ENCODE measurements at regions not wholly inside any gene's neighbourhood (a gene's known extent, or its start where the extent isn't known, plus 50 kb on each side); places are given as distances from the start of the nearest gene placed in this dataset.
"Not testable (repeated sequence)": the region's sequence is repeated elsewhere in the genome, so short reads cannot be mapped to it uniquely, and the experiment has no call there.

DNA sequence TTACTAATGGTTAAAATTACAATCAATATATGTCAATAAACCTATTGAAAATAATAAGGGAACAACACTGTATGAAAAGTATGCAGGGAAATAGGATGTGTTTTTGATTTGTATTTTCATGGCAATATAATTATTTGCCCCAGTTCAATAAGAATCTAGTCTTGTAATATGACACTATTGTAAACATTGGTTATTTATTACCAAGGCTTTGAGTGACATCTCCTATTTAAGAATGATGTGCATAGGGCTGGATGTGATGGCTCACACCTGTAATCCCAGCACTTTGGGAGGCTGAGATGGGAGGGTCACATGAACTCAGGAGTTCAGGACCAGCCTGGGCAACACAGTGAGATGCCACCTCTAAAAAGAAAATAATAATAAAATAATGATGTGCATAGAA, 78.6 kb upstream of the DTNBP1 start:
- DNase-seq = no peak

DNA sequence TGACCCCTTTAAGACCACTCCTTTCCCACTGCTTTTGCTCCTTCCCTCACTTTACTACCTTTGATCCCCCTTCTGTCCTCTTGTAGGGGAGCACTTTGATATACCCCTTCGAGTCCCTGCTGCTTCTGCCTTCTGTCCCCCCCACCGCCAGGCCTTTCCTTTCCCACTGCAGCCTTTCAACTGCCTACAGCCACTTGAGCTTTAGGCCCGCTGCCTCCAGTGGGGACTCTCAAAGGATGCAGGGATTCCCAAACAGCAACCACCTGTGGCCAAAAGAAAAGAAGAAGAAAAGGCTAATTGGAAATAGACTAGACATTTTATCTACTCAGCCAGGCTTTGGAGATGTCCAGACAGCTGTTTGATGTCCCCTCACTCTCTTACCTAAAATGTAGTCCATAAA, 77.0 kb upstream of the DTNBP1 start:
- no peak for DNase-seq

DNA sequence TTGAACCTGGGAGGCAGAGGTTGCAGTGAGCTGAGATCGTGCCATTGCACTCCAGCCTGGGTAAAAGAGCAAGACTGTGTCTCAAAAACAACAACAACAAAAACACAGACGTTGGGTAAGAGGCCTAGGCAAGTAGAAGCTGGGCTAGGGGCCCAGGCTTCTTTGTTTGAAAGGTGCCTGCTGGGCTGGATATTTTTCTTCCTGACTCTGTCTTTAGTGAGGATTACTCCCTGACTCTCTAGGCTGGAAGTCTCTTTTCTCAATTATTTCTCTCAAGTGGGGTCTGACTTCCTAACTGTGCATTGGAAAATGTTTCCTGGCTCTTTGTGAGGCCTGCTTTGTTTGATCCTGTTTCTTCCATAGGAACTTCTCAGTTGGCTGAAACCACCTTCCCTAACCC, 76.5 kb upstream of the DTNBP1 start:
- no peak for DNase-seq

DNA sequence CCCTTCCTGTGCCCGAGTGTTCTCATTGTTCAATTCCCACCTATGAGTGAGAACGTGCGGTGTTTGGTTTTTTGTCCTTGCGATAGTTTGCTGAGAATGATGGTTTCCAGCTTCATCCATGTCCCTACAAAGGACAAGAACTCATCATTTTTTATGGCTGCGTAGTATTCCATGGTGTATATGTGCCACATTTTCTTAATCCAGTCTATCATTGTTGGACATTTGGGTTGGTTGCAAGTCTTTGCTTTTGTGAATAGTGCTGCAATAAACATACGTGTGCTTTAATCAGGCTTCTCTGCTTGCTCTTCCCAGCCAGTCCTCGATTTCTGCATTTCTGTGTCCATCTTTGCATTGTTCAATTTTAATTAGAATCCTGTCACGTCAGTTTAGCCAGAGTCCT, 75.4 kb upstream of the DTNBP1 start:
- DNase-seq = not testable (repeated sequence)

DNA sequence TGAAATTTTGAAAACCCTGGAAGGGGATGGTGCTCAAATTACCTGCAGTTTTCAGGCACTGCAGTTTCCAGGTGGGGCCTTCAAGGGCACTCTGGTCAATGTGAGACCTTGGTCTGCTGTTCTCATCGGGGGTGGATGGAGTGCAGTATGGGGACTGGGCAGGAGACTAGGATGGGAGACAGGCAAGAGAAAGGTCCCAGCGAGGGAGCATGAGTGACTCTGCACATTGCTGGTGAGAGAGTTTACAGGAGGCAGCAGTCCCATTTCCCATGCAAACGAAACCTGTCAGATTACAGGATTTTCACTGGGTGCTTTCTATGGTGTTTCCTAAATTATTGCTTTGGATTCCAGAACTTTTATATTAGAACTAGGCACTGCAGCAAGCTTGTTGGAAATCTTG, 73.5 kb upstream of the DTNBP1 start:
- DNase-seq = no peak

DNA sequence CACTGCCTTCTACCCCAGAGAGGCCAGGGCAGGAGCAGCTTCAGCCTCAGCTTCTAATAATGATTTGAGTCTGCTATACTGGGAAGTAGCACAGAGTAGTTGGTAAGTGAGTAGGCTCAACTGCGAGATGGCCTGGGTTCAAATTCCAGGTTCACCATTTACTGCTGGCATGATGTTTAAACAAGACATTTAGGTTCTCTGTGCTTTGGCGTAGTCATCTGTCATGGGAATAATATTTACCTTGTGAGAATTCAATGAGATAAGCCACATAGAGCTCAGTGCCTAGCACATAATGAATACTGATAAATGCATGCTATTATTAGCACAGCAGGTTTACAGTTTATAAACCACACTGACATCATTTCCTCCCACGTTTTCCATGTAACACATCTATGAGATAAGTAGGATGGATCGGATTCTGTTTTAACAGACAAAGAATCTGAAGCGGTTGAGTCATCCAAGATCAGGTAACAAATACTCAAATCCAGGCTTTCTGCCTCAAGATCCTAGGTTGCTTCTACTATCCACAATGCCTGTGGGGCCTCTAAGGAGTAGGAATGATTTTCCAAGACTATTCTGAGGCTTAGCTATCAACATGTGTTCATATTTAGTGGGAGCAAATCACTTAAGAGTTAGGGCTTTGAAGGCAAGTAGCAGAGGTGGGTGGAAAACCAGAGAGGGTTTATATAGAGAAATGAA, 72.9 kb upstream of the DTNBP1 start:
- peak in 1 of 58 donors; percentile 8 for DNase-seq

DNA sequence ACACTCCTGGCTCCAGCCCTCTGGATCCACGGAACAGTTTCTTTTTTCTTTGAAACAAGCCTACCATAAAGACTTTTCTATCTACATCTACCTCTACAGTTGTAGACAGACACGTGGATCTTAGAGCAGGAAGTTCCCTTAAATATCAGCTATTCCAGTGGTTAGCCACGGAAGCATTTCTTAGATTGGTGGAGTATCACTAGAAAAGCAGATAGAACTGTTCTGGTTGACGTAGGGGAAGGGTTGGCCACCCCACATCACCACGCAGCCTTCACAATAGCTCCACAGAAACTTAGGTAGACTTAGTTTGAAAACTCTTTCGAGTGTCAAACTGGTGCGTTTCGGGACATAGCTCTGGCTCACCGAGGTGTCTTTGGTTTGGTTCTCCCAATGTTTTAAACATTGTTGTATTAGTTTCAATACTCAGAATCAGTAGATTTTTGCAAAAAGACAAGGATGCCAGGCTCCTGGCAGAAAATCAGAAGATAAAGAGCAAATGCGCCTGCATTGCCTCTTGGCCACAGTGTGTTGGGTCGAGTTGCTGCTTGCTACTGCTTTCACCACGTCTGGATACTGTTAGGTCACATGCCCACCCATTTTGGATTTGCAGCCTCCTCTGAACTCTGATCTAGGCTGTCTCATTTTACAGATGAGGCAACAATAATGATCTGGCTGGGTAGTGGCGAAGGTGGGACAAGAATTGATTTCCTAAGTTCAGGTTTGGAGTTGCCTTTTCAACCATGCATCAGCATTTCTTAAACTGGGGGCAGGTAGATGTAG, 71.5 kb upstream of the DTNBP1 start:
- DNase-seq = no peak

DNA sequence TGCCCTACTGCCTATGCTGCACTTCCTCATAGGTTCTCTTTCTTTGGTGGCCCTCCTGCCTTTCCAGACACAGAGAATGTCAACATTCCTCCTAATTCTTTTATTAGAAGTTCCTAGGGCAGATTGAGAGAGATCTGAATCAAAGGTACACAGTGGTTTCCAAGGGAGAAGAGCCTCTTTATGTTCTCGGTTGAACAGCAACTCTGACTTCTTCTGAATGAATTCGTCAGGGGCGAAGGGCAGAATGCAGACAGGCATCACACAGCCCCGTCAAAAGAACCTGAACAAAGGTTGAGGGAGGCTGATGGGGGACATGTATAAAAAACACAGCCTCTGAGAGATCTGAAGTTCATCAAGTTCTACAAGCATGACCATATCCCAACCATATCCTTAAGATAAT, 68.1 kb upstream of the DTNBP1 start:
- no peak for DNase-seq

DNA sequence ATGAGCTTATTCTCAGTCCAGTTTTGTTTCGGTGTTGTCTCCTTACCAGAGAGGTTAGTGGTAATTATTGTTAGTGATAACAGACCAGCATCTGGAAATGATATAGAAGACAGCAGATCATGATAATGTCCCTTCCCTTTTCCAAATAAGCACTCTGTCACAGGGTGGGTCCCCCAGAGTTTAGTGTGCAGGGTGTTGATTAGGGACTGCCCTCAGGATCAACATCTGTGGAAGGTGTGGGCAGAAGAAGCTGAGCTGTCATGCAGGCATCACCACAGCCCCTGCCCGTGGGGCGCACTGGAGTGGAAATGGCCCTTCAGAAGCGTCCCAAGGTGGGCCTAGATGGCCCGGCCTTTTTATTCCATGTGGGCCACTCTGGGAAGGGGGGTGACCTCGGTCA, 67.6 kb upstream of the DTNBP1 start:
- no peak for DNase-seq

DNA sequence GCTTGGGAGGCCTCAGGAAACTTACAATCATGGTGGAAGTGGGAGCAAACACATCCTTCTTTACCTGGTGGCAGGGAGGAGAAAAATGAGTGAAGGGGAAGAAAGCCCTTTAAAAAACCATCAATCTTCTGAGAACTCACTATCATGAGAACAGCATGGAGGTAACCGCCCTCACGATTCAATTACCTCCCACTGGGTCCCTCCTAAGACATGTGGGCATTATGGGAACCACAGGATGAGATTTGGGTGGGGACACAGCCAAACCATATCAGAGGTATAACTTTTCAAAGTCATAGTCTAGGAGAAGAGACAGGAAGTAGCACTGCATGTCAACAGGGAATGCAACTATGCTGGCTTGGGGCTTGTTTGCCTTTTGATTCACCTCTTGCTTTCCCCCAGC, 59.9 kb upstream of the DTNBP1 start:
- DNase-seq = no peak

DNA sequence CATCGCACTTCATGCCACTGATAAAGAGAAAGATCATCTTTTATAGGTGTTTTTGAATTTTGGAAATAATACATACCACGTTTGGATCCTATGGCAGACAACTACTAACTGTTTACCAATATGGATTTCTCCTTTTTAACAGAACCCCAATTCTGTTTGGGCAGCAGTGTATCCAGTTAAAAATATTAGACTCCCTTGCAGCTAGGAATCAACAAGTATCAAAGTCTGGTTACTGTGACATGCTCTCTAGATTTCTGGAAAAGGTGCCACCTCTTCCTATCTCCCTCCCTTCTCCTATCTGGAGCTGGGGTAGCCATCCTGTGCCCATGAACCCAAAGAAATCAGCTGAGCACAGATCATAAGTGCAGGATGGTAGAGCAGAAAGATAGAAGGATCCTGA, 54.1 kb upstream of the DTNBP1 start:
- no peak for DNase-seq

DNA sequence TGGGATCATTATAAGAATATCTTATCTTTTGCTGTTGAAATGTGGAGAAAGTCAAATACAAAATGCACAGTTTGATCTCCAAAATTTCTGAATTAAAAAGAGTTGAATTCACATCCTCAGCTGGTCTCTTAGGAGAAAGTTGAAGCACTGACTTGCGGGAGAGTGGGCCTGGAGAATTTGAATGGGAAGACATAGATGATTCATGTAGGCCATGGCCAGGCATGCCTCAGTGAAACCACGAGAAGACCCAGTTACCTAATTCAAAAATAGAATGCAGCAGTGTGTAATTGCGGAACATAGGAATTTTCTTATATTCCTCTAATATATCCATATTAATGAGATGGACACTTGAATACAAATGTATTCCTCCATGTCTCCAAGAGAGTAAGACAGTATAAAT, 53.0 kb upstream of the DTNBP1 start:
- no peak for DNase-seq

DNA sequence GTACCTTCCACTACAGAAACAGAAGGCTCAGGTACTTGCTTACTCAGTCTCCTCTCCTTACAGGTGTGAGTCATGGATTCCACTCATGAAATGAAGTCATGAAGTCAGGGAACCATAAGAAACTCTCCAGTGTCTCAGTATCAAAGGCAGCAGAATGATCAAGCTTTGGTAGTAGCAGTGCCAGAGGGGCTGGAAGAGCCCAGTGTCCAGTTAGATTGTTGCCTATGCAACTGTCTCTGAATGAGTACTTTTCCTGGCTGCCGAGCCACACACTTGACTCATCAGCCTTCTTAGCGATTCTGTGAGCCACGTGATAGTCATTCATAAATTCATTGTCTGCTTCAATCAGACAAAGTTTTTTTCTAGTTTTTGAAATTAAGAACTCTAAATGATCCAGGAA, 52.2 kb upstream of the DTNBP1 start:
- DNase-seq = no peak

DNA sequence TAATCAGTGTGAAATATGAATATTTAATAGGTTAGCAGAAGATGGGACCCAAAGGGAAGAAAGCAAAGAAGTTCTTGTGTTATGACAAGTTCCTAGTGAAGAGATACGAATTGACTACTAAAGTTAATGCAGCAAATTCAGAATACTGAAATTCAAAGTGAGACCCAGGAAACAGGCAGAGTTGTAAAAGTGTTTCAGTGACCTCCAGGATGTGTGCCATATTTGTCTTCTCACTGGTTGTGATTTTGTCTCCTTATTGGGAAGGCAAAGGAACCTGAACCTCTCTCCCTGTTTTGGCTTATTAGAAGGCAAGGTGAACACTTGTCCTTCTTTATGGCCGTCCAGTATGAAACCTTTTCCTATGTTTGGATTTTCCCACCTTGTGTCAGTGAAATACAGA, 51.8 kb upstream of the DTNBP1 start:
- no peak for DNase-seq

DNA sequence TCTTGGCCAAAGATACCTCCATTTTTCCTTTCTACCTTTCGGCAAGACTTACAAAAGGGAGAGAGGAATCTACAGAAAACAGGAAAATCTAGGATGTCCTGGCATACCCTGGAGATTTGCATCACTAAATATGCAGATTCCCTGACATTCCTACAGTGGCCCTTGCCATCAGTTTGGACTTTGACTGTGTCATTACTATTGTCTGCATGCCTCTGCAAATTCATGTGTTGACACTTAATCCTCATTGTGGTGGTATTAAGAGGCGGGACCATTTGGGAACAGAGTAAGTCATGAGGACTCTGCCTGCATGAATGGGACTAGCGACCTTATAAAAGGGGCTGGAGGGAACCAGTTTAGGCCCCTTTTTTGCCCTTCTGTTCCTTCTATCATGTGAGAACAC, 50.5 kb upstream of the DTNBP1 start:
- no peak for DNase-seq

DNA sequence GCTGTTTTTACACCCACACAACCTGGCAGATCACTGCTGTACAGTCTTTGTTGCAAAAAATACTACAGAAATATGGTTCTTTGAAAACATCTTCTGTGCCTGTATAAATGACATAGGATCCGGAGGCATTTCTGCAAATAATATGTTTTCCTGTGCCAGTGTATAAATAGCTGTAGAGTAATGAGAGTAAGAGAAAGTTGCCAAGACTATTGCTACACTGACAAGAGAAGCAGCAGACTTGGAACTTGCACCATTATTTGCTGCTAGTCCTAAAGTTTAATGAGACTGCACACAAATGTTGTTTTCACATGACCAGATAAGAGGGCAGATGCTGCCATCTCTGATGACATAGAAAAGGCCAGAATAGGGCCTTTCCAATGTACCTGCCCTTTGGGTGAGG, 50.0 kb upstream of the DTNBP1 start:
- peak in 1 of 58 donors; percentile 8 for DNase-seq

Data from anterior cingulate cortex (tissue), 58 donors.